ENCODE measurements at regions not wholly inside any gene's neighbourhood (a gene's known extent, or its start where the extent isn't known, plus 50 kb on each side); places are given as distances from the start of the nearest gene placed in this dataset.

DNA sequence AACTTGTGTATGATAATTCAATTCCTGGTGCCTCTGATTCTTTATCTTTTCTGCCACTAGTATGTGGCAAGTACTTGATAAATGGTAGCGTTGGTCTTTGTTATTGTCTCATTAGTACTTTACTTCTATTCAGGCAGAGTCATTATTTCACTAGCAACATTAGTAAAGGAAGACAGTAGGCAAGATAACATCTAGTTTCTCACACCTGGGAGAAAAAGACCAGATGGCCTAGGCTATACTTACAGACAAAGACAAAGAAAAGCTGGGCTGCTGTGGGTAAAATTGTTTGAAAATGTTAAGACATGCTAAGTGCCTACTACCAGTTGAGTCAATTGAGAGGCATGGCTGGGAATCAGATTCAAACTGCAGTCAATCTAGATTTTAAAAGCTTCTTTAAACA lies 198.7 kb upstream of the CMC1 start:
- Histone ChIP-seq H3K36me3 (ENCODE audit: control insufficient read depth, insufficient read depth, low read length) (no peaks in the 10 kb centered on the region), H3K9me3 (ENCODE audit: control insufficient read depth, insufficient read depth, low read depth, low read length) (no peaks in the 10 kb centered on the region), H3K4me3 (ENCODE audit: low read depth in 2 of 2, low read length in 2 of 2) (no peak overlapping the region), H3K27ac (ENCODE audit: low read length) (no peak overlapping the region), H3K27me3 (ENCODE audit: control insufficient read depth, insufficient read depth, low read length) (no peaks in the 10 kb centered on the region), H3K4me1 (ENCODE audit: control insufficient read depth, insufficient read depth, low read length) (no peaks in the 10 kb centered on the region)
- ATAC-seq: no peak
- DNase-seq (ENCODE audit: low read depth, low spot score): no peak
- TF ChIP-seq REST (IDR thresholded peaks at IDR 0.05; ENCODE audit: insufficient read depth in 1 of 2, low read depth in 2 of 2, low read length in 1 of 2) (no peak), SIN3A (IDR thresholded peaks at IDR 0.05; ENCODE audit: borderline replicate concordance, insufficient read depth, low read depth, low read length) (no peak), POLR2AphosphoS5 (IDR thresholded peaks at IDR 0.05; ENCODE audit: low read depth, low read length) (no peak)
- TF ChIP-seq, protein P1, sequence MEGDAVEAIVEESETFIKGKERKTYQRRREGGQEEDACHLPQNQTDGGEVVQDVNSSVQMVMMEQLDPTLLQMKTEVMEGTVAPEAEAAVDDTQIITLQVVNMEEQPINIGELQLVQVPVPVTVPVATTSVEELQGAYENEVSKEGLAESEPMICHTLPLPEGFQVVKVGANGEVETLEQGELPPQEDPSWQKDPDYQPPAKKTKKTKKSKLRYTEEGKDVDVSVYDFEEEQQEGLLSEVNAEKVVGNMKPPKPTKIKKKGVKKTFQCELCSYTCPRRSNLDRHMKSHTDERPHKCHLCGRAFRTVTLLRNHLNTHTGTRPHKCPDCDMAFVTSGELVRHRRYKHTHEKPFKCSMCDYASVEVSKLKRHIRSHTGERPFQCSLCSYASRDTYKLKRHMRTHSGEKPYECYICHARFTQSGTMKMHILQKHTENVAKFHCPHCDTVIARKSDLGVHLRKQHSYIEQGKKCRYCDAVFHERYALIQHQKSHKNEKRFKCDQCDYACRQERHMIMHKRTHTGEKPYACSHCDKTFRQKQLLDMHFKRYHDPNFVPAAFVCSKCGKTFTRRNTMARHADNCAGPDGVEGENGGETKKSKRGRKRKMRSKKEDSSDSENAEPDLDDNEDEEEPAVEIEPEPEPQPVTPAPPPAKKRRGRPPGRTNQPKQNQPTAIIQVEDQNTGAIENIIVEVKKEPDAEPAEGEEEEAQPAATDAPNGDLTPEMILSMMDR (IDR thresholded peaks at IDR 0.05): no peak
- CTCF ChIA-PET: no interaction called here
- intact Hi-C loops (cut with micrococcal nuclease; ENCODE audit: unreplicated experiment) (no loop called here), in situ Hi-C loops (cut with HindIII; ENCODE audit: low pct_unique_long_range_greater_than_20kb, low sequenced_read_pairs) (no loop called here)
- POLR2A ChIA-PET: no interaction called here
- no TSS peak for BruUV-seq (replicated peaks)

- POLR2A ChIA-PET: no interaction called here
- ATAC-seq: no peak
- intact Hi-C loops (cut with micrococcal nuclease; ENCODE audit: unreplicated experiment): no loop called here
Observed at GRCh38 chr3:28050120-28050519, 191.3 kb upstream of the CMC1 start.

More at GRCh38 chr3:28050120-28050519, 191.3 kb upstream of the CMC1 start:
- H3K4me1 ChIP-seq (ENCODE audit: control insufficient read depth, insufficient read depth, low read length): no peaks in the 10 kb centered on the region
- H3K27me3 ChIP-seq (ENCODE audit: control insufficient read depth, insufficient read depth, low read length): no peaks in the 10 kb centered on the region
- no peaks in the 10 kb centered on the region for H3K9me3 ChIP-seq (ENCODE audit: control insufficient read depth, insufficient read depth, low read depth, low read length)
- no TSS peak for BruUV-seq (replicated peaks)
- no peak for TF ChIP-seq TCF7L2 (IDR thresholded peaks at IDR 0.05; ENCODE audit: low read depth, low read length)
- no peak for TF ChIP-seq POLR2AphosphoS5 (IDR thresholded peaks at IDR 0.05; ENCODE audit: low read depth, low read length)
- TF ChIP-seq, protein P1 (IDR thresholded peaks at IDR 0.05): no peak
- TF ChIP-seq SIN3A (IDR thresholded peaks at IDR 0.05; ENCODE audit: borderline replicate concordance, insufficient read depth, low read depth, low read length): no peak
- no peak for TF ChIP-seq REST (IDR thresholded peaks at IDR 0.05; ENCODE audit: insufficient read depth in 1 of 2, low read depth in 2 of 2, low read length in 1 of 2)
- no peak for DNase-seq (ENCODE audit: low read depth, low spot score)
- H3K27ac ChIP-seq (ENCODE audit: low read length): no peak overlapping the region
- CTCF ChIA-PET: no interaction called here
- H3K4me3 ChIP-seq (ENCODE audit: low read depth in 2 of 2, low read length in 2 of 2): no peak overlapping the region
- in situ Hi-C loops (cut with HindIII; ENCODE audit: low pct_unique_long_range_greater_than_20kb, low sequenced_read_pairs): no loop called here
- H3K36me3 ChIP-seq (ENCODE audit: control insufficient read depth, insufficient read depth, low read length): no peaks in the 10 kb centered on the region
